IMR-90 (cell line): ENCODE measurements at regions not wholly inside any gene's neighbourhood (a gene's known extent, or its start where the extent isn't known, plus 50 kb on each side); places are given as distances from the start of the nearest gene placed in this dataset.

Source experiments
- BHLHE40 ChIP-seq: fragments of 150-350 bp; IDR thresholded peaks from 2 replicates; pipeline ENCODE4 v1.6.1; 2016; ENCODE audit warnings: mild to moderate bottlenecking, low read depth, low read length
- CTCF ChIP-seq: conservative IDR thresholded peaks from 2 replicates; pipeline ENCODE4 v1.5.1; 2012; ENCODE audit warnings: mild to moderate bottlenecking, low read depth, low read length, improper control_type of control experiment
- NFE2L2 ChIP-seq: fragments of 150-350 bp; IDR thresholded peaks from 2 replicates; pipeline ENCODE4 v1.6.1; 2016; ENCODE audit warnings: low read depth, mild to moderate bottlenecking, low read length
- POLR2A ChIP-seq: IDR thresholded peaks from 2 replicates; pipeline ENCODE4 v1.6.1; 2012; ENCODE audit warnings: mild to moderate bottlenecking, low read depth, low read length
- RAD21 ChIP-seq: IDR thresholded peaks from 2 replicates; pipeline ENCODE4 v1.6.1; 2012; ENCODE audit warnings: low read length, improper control_type of control experiment

GRCh38 chr1:187655104-187655503 is 826.4 kb downstream of the PLA2G4A start:
- TF ChIP-seq CTCF (no peak), NFE2L2 (no peak), RAD21 (no peak), BHLHE40 (no peak), POLR2A (no peak)
